COR-L47 (cell line): ENCODE measurements at regions not wholly inside any gene's neighbourhood (a gene's known extent, or its start where the extent isn't known, plus 50 kb on each side); places are given as distances from the start of the nearest gene placed in this dataset.

Source experiments
- DNase-seq: peaks from one replicate; lab custom pipeline; 2025; lab: John Stamatoyannopoulos, UW

DNA sequence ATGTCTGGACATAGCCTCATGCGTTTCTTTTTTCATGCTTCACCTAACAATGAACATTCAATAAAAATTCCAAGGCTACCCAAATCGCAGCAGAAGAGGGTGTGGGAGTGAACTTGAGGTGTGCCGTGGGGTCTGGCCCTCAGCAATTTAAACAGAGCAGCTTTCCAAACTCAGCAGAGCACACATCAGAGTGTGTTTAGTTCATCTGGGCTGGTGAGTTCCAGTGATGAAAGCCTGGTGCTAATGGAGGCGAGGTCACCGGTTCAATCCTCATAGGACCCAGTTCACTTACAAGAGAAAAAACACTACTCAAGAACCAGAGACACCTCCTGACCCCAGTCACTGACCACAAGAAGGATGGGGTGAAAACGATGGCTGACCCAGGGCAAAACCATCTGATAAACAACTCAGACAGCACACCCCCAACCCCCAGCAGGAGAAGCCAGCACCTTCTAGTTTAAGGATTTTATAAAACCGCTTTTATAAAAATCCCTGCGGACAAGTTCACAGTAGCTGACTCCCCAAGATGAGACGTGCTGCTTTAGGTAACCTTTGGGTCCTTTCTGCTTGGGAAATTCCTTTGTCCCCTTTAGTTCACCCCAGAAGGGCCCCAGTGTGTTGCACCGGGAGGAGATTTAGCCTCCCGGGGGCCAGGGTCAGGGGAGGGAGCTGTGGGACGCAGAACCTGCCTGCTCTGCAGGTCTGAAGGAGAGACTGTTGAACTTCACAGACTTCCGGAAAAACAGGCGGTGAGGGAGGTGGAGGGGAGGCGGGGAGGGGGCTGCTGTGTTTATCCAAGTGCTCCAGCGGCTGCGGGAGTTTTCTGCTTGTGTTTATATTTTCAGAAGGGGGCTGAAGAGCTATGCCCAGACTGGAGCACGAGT is 152.7 kb upstream of the SOX11 start:
- DNase-seq = no peak

DNA sequence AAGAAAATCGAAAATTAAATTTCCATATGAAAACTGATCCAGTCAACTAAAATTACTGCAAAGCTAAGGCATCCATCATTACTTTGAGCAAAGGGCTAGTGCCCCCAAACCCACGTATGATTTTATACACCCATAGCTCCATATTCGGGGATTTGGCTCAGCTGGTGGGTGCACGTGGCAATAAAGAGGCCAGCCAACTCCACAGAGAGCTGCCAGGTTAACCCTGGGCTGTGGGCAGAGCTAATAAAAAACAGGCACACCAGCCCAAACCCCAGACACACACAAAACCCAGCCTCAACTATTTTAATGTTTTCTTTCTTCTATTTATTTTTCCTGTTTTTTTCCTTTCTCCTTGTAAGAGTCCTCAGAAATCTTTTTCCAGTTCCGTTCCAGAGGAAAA is 151.3 kb upstream of the SOX11 start:
- no peak for DNase-seq

DNA sequence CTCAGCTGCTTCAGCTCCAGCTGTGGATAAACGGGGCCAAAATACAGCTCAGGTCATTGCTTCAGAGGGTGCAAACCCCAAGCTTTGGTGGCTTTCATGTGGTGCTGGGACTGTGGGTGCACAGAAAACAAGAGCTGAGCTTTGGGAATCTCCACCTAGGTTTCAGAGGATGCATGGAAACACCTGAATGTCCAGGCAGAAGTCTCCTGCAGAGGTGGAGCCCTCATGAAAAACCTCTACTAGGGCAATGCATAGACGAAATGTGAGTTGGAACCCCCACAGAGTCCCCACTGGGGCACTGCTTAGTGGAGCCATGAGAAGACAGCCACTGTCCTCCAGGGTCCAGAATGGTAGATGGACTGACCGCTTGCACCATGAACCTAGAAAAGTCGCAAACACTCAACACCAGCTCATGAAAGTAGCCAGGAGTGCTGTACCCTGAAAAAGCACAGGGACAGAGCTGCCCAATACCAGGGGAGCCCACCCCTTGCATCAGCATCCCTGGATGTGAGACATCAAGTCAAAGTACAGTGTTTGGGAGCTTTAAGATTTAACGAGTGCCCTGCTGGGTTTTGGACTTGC is 147.9 kb upstream of the SOX11 start:
- no peak for DNase-seq

DNA sequence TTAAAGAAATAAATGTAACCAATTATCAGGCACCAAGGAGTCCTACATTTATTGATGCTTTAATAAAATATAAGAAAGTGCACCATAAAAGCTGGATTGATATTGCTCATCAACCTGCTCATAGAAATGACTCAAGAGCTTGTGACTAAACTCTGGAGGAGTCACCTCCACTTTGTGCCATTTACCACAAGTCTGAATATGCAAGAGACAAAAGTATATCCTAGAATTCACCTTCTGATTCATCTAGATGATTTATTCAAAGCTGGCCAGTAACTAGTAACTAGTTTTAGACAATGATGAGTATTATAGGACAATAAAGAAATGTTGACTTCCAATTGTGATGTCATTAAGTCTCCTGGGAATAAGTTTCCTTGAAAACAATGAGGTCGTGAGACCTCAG is 146.0 kb upstream of the SOX11 start:
- no peak for DNase-seq

DNA sequence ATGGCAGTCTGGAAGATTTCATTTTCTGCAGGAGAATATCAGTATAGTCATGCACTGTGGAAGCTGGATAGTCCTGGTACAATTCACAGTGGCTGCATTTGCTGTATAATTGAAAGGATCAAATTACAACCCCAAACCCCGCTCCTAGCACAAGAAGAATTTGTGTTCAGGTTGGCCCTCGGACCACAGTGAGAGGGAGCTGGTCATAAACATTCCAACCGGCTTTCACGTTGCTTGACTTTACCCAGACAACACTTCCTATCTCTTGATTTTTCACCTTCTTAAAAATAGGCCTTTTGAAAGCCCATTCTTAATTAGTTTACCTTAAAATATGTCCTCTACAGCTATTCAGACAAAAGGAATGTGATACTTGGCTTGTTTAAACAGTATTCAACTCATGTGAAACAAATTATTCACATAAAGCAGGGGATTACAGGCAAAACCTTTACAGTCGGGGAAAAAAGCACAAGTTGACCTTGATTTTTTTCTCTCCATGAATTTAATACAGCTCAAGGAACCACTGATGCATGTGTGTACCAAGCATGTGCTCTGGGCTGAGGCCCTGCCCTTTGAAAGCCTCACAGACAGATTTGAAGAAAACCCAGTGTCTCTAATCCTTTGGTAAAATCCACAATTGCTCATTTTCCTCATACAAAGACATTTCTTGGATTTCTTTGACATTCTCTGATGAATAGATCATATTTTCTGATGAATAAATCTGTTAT is 143.0 kb upstream of the SOX11 start:
- DNase-seq = no peak

DNA sequence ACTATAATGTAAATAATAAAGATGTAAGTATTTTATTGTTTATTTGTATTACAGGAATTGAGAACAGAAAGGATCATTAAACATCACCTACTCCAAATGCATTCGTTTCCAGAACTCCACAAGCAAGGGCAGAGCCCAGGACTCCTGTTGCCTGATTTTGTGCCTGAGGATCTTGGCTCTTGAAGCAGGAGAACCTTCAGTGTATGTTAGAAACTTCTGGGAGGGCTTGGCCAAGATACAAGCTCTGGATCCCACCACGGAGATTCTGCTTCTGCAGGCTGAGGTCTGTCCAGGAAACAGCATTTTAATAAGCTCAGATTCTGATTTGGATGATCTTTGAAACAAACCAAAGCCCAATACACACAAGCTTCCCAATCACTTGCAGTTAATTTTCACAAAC is 142.4 kb upstream of the SOX11 start:
- DNase-seq = no peak

DNA sequence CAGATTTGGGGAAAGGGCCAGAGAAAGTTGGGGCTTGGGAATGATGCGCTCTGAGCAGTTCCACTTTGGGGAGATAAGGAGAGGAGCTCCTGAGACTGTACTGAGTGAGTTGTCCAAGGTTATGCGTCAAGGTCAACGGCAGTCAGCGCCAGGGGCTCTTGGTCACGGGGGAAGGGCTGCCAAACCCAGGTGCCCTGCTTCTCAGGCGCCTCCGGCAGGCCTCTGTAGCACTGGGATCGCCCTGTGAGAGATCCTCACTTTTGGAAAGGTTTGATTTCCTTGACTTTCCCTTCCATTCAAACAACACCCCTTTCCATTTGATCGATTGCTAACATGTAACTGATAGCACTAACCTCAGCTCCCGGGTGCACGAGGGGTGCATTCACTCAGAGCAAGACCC is 136.5 kb upstream of the SOX11 start:
- no peak for DNase-seq

DNA sequence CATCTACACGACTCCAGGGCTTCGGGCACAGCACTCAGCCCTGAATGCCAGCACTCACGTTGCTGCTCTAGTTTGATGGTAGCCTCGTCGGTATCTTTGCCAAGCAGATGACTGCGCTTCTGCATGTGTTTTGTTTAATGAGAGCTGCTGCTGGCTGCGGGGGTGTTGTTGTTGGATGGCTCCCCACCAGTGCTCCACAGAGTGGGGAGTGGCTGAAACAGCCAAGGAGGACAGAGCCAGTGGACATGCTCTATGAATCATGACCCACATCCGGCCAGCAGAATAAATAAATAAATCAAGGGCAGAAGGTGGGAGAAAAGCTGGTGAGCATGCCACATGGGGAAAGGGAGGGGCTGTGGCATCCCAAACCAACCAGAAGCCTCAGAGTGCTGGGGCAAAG is 131.2 kb upstream of the SOX11 start:
- no peak for DNase-seq

DNA sequence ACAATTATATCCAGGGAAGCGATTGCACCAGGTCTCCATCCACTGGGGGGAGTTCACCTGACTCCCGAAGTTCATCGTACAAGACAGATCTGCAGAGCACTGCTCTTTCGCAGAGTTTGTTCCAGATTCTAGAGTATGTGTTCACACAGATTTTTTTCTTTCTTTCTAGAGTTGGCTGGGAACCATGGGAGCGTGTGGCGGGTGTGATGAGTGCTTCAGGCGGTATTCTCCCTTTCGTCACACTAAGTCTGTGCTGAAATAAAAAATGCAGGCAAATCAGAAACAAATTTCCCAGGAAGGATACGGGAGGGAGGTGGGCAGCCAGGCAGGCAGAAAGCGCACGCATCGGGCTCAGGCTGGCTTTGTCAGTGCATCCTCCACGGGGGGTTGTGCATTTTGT is 129.8 kb upstream of the SOX11 start:
- DNase-seq = no peak

DNA sequence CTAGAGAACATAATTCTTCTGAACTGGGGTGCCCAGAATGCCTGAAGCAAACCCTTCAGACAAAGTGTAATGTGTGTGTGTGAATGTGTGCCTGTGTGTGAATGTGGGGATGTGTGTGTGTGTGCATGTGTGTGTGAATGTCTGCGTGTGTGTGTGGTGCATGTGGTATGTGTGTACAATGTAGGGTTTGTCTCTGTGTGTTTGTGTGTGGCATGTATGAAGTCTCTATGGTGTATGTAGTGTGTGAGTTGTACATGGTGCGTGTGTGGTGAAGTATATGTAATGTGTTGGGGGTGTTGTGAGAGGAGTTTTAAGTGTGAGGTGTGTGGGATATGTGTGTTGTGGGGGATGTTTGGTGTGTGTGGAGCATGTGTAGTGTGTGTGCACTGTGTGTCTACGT is 129.3 kb upstream of the SOX11 start:
- no peak for DNase-seq

DNA sequence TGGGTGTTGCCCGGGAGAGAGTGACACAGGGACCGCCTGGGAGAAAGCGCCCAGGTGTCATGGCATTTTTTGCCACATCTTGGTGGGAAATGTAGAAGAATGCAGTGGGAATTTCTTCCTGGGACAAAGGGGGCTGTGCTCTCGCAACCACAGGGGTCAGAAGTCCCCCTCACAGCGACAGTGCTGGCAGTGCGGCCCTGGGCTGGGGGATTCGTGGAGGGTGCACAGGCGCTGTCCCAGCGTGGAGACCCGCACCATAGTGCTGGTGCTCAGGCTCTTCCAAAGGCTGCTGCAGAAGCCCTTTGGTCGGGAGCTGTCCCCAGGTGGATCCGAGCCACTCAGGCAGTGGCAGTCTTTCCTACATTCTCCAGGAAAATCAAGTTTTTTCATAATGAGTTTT is 128.8 kb upstream of the SOX11 start:
- DNase-seq = no peak

DNA sequence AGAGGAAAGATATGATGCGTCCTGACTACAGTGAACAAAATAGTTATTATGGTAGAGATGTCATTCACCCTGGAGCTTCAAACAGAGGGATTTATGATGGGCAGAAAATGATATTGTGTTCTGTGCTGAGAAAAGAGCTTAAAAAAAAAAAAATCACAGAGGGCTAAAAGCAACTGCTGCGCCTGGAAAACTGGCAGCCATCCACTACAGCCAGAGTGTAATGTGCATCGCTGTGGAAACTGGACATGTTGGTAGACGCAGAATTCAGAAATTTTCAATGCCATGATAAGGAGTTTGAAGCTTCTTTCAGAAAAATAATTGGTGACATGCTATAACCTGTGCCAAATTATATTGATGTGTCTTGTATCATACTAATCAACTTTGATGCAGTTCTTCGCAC is 122.9 kb upstream of the SOX11 start:
- DNase-seq = no peak

DNA sequence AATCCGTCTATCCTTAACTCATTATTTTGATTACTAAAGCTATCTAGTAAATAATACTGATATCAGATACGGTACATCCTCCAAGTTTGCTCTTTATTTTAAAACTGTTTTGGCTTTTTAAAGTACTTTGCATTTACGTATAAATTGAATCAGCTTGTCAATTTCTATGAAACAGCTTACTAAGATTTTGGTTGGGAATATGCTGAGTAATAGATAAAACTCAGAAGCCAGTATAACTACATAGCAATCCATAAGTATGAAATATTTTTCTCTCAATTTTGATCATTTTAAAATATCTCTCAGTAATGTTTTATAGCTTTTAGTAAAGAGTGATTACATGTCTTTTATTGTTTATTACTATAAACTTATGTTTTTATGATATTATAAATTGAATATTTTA is 116.2 kb upstream of the SOX11 start:
- DNase-seq = no peak

DNA sequence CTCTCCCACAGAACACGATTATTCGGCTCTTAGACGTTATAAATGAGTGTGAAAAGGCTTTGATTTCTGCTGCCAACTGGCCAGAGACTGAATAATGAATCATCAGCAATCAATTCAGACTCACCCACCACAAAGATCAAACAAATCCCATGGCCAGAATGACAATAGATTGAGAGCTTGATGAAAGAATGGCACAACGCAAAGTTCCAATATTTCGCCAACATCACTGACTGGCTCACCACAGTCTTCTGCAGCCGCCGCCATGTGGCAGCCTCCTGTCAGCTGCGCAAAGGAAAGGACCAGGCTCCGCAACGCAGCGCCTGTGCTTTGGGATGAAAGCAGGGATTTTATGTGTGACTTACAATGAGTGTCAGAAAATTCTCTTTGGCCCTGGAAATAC is 104.4 kb upstream of the SOX11 start:
- no peak for DNase-seq

DNA sequence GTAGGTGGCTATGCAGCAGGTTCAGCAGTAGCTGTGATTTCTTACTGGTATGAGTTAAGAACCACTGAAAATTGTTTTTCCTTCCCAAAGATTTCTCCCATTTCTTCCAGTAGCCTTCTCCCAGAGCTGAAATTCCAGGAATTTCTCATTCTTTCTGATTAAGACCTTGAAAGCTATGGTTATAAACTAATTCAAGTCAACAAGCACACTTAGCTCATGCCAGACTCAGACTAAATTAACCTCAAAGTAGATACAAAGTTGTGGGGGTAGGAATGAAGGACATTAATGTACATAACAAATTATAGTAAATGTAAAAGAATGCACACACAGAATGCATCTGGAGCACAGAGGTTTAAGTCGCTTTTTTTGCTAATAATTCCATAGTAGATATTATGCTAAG is 103.6 kb upstream of the SOX11 start:
- DNase-seq = no peak

DNA sequence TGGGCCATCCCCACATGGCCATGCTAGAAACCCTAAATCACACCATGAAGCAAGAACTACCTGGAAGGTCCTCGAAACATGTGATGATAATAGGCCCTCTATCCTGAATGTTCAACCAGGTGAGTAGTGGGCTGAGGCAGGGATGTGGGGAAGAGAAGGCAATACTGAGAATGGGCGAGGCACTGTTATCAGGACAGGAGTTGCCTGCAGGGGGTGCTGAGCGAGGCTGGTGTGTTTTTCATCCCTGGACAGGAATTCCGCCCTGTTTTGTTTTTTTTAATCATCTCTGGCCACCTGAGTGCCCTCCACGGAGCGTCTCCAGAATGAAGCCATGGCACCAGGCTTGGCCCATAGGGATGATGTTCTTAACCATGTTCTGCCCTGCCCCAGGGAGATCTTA is 103.0 kb upstream of the SOX11 start:
- DNase-seq = no peak

DNA sequence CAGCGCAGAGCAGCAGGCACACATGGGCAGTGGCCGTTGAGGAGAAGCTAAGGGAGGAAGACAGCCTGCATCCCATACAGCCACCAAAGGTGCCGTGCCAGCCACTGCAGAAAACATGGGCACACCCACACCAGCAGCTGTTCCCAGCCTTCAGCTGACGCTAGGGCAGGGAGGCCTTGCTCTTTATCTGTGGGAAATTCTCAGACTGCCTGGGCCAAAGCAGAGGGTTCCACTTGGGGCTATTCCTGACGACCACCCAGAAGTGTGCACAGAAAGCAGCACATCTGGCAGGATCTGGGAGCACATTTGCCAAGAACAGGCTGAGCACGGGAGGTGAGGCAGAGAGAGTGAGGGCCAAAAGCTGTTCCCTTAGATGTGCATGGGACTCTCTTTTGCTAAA is 101.3 kb upstream of the SOX11 start:
- DNase-seq = no peak

DNA sequence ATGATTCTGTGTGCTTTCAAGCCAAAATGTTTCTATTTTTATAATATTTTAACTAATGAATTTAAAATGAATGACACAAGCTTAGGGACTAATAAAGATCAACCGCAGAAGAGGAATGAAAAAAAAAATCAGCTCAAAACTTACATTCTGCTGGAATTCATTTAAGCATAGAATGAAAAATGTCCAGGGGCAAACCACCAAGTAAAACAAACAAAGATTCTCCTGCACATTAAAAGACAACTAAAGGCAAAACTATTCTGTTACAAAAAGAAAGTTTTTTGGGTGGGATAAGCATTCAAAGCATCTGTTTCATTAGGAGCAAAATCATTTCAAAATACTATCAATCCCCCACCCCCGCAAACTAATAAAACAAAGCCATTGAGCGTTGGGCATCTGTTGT is 99.3 kb upstream of the SOX11 start:
- no peak for DNase-seq

DNA sequence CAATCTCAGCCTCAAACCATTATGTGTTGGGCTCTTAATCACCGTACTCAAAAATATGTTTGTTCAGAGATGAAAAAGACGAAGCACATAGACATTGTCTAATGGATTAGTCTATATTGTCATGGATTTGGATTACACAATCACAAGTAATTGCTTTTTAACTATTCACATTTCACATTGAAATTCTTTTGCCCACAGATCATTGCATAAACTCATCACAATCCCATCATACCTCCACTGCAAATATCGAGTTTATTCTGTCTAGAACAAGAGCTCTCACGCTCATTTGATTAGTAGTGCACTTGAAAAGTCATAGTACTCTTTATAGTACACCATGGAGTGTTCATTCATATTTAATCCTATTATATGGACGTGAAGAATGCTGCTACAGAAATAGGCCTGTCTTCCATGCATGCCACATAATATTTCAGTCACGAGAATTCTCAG is 97.9 kb upstream of the SOX11 start:
- no peak for DNase-seq

DNA sequence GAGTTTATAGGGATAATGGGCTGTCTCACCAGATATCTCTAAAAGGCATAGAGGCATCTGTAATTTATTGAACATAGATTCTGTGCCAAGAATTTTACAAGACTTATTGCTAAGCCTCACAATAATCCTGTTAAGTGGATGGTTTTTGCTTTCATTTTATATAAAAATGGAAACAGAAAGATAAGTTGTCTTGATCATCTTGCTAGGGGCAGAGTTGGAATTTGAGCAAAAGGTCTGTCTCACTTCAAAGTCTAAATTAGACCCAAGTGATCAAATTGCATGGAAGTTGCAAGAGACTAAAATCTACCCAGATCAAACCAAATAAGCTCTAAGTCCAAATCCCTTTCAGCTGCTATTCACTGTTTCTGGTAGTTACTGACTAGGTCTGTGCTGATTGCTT is 95.3 kb upstream of the SOX11 start:
- no peak for DNase-seq

DNA sequence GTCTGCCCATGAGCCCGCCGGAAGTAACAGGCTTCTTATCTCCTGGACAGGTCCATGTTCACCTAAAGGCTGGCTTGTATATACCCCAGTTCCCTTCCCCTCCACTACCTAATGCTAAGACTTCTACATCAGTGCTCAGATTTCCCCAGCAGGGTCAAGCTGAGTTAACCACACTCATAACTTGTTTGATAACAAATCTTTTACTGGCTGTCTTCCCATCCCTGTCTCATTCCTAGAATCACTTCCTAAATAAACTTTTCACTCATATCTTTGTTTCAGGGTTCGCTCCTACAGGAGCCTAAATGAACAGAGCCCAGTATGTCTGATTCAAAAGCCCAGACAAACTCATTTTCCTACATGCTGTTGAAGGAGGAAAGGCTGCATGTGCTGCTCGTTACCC is 94.0 kb upstream of the SOX11 start:
- no peak for DNase-seq

DNA sequence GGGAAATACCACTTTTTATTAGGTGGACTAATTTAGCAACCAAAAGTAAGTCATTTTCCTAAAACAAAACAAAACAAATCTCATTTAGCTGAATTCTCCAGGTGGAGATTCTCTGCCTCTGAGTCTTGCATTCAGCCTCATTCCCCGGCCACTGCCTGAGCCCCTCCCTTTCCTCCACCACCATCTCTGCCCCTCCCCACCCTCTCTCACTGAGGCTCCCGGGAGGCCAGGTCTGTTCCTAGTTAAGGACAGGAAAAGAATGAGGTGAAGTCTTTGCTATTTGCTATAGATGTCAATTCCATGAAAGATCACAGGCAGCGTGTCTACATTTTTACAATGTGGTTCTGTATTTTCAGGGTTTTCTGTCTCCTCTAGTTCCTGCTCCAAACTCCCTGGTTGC is 83.0 kb upstream of the SOX11 start:
- no peak for DNase-seq

DNA sequence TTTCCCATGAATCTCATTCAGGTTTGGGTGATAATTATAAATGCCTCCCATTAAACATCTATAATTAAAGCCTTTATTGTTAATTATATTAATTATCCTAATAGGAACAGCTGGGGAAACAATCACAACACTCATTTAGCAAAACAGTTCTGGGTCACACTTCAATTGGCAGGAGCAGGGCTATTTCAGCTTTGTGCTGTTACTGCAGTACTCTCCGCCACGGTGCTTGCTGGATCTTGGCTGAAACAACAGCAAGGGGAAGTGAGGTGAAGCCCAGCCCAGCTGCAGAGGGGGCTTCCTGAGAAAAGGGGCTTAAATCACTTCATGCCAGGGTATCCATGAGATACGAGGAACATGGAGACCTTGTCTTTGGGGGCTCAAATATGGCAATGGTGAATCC is 79.5 kb upstream of the SOX11 start:
- no peak for DNase-seq
